Cardiac fibroblast (primary cell): ENCODE measurements at regions not wholly inside any gene's neighbourhood (a gene's known extent, or its start where the extent isn't known, plus 50 kb on each side); places are given as distances from the start of the nearest gene placed in this dataset.

Experiments used
- DNase-seq, 2 donors: peaks; one replicate each; pipeline versions ENCODE4 v3.0.0 to v3.0.0-alpha.2; 2010; ENCODE audit warnings: low read depth in 2 of 2
- H3K4me3 ChIP-seq, 2 donors: replicated peaks in 1 of 2; 1 replicate in 1 of 2; 2 replicates in 1 of 2; pipeline ENCODE4 v1.5.1; 2011; ENCODE audit warnings: low read depth in 2 of 2, low read length in 2 of 2, mild to moderate bottlenecking in 2 of 2, moderate library complexity in 1 of 2
- TF ChIP-seq, protein P1 (sequence below): IDR thresholded peaks from one replicate; pipeline ENCODE4 v1.5.1; 2011; ENCODE audit warnings: low read depth, mild to moderate bottlenecking, low read length, inconsistent platforms

GRCh38 chr4:65195666-65196065 is 474.6 kb downstream of the EPHA5 start:
- no peak for DNase-seq
- no peak overlapping the region for H3K4me3 ChIP-seq
- TF ChIP-seq, protein P1, sequence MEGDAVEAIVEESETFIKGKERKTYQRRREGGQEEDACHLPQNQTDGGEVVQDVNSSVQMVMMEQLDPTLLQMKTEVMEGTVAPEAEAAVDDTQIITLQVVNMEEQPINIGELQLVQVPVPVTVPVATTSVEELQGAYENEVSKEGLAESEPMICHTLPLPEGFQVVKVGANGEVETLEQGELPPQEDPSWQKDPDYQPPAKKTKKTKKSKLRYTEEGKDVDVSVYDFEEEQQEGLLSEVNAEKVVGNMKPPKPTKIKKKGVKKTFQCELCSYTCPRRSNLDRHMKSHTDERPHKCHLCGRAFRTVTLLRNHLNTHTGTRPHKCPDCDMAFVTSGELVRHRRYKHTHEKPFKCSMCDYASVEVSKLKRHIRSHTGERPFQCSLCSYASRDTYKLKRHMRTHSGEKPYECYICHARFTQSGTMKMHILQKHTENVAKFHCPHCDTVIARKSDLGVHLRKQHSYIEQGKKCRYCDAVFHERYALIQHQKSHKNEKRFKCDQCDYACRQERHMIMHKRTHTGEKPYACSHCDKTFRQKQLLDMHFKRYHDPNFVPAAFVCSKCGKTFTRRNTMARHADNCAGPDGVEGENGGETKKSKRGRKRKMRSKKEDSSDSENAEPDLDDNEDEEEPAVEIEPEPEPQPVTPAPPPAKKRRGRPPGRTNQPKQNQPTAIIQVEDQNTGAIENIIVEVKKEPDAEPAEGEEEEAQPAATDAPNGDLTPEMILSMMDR: no peak

DNA sequence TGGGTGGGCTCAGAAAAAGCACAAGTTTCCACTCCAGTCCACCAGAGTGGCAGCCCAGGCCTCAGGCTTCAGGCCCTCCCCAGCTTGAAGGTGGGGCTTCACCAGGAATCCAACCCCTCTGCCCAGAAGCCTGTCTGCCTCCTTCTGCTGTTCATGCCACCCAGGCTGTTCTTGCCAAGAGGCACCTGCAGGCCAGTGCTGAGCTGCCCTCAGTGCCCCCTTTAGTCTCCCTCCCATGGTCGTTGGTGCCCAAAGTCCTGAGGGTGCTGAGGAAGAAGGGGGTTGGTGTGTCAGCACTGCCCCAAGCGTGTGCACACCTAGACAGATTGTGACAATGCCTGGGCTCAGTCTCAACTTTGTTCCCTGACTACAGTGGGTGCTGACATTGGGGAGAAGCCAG is 475.3 kb downstream of the EPHA5 start:
- no peak for DNase-seq
- TF ChIP-seq, protein P1: no peak
- no peak overlapping the region for H3K4me3 ChIP-seq

- DNase-seq: no peak
These were observed 476.3 kb downstream of the EPHA5 start for GRCh38 chr4:65193985-65194384.

DNA sequence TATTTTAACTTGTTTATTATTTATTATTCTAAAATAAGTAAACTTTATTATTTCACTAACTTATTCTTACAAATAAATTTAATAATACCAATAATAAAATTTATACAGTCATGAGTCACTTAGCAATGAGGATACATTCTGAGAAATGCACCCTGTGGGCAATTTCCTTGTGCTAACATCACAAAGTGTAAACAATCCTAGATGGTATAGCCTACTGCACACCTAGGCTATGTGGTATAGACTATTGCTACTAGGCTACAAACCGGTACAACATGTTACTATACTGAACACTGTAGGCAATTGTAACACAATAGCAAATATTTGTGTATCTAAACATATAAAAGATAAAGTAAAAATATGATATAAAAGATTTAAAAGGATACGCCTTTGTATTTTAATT is 479.5 kb downstream of the EPHA5 start:
- TF ChIP-seq, protein P1: no peak

More at GRCh38 chr4:65193985-65194384, 476.3 kb downstream of the EPHA5 start:
- TF ChIP-seq, protein P1: no peak
- no peak overlapping the region for H3K4me3 ChIP-seq

DNA sequence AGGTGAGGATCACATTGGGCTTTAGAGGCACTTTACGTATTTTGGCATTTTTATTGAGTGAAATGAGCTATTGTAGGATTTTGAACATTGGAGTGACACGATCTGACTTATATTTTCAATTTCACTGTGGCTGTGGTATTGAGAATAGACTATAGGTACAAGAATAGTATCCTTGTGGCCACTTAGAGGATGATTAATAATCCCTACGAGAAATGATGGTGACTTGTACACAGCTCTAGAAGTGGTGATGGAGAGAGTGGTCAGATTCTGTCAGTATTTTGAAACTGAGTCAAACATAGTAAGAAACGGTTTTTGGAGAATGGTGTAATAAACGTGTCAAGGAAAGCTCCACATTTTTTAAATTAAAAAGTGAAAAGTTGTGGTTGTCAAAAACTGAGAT is 494.7 kb downstream of the EPHA5 start:
- no peak for DNase-seq
- TF ChIP-seq, protein P1: no peak

More for the DNA sequence above, 479.5 kb downstream of the EPHA5 start:
- no peak for DNase-seq
- no peak overlapping the region for H3K4me3 ChIP-seq

DNA sequence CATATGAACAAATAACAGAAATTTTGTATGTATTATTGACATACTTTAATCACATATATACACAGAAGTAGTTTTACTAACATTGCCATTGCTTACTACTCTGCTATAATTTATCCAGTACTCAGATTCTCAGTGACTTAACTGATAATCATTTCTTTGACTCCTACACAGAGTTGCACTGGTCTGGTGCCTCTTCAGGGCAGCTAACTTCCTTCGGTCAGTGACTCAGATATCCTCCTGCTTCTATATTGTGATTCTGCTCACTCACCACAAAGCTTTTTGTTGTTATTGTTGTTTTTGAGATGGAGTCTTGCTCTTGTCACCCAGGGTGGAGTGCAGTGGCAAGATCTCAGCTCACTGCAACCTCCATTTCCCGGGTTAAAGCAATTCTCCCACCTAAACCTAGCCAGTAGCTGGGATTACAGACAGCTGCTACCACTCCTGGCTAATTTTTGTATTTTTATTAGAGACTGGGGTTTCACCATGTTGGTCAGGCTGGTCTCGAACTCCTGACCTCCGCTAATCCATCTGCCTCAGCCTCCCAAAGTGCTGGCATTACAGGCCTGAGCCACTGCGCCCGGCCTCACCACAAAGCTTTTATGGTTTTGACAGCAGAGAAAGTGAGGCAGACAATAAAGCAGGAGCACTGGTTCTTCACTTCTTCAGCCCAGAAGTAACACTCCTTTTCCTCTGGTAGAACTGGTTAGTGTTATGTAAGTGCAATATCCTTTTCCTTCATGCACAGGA is 499.3 kb downstream of the EPHA5 start:
- H3K4me3 ChIP-seq: no peak overlapping the region
- DNase-seq: peak in 1 of 2 donors; percentile 4
- TF ChIP-seq, protein P1: no peak

More for the DNA sequence above, 494.7 kb downstream of the EPHA5 start:
- H3K4me3 ChIP-seq: no peak overlapping the region

- TF ChIP-seq, protein P1: no peak
- no peak overlapping the region for H3K4me3 ChIP-seq
- no peak for DNase-seq
These were observed 502.6 kb downstream of the EPHA5 start for GRCh38 chr4:65167719-65168118.
